Esophagus muscularis mucosa (tissue), 3 donors: ENCODE measurements at regions not wholly inside any gene's neighbourhood (a gene's known extent, or its start where the extent isn't known, plus 50 kb on each side); places are given as distances from the start of the nearest gene placed in this dataset.

Experiments
- EP300 ChIP-seq: sonication (generic); formaldehyde crosslinking; IDR thresholded peaks from one replicate; pipeline ENCODE4 v1.6.1; 2017; ENCODE audit warnings: antibody characterized with exemption
- TF ChIP-seq, protein P1 (sequence below), 3 experiments: fragments of 200-600 bp in 2 of 3; fragments of 450-650 bp in 1 of 3; sonication (generic) in 2 of 3; IDR thresholded peaks; one replicate each; pipeline ENCODE4 v1.5.1; 2017 to 2019; ENCODE audit warnings: antibody characterized with exemption in 3 of 3, mild to moderate bottlenecking in 2 of 3, moderate library complexity in 1 of 3

DNA sequence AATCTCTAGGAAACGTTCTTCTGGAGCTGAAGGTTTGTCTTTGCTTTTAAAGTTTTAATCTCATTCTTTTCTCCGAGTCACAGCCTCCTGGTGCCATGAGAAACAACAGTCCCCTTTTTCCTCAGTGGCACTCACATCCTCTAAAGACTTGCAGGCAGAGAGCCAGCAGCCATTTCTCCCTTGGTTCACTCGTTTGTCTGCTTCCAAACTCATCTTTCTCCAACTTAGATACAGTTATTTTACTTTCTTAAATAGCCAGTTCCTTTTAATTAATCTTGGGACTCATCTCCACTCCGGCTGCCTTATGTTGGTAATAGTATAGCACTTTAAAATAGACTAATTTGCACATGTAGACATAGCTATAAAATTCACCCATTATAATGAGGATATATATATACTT lies 555.2 kb downstream of the FGF9 start:
- no peak for TF ChIP-seq EP300
- TF ChIP-seq, protein P1, sequence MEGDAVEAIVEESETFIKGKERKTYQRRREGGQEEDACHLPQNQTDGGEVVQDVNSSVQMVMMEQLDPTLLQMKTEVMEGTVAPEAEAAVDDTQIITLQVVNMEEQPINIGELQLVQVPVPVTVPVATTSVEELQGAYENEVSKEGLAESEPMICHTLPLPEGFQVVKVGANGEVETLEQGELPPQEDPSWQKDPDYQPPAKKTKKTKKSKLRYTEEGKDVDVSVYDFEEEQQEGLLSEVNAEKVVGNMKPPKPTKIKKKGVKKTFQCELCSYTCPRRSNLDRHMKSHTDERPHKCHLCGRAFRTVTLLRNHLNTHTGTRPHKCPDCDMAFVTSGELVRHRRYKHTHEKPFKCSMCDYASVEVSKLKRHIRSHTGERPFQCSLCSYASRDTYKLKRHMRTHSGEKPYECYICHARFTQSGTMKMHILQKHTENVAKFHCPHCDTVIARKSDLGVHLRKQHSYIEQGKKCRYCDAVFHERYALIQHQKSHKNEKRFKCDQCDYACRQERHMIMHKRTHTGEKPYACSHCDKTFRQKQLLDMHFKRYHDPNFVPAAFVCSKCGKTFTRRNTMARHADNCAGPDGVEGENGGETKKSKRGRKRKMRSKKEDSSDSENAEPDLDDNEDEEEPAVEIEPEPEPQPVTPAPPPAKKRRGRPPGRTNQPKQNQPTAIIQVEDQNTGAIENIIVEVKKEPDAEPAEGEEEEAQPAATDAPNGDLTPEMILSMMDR (IDR thresholded peaks at IDR 0.05), result no peak
